ENCODE measurements at regions not wholly inside any gene's neighbourhood (a gene's known extent, or its start where the extent isn't known, plus 50 kb on each side); places are given as distances from the start of the nearest gene placed in this dataset.

DNA sequence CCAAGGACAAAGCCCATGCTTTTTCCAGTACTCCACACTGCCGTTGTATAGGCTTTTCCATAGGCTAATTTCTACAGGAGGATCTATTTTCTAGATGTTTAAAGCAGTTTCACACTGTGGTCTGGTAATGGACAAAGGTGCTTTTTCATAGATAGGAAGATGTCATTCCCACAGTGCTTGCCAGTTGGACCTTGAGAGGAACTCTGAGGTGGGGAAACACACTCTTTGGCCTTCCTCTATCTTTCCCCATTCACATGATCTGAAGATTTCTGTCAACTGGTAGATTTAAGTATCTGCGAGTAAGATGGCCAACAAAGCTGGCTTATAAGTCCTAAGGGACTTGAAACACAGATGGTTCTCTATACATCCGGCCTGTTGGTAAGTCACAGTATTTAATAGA lies 477.3 kb downstream of the UTRN start:
- Histone ChIP-seq H3F3A (ENCODE audit: insufficient read depth, low read length) (no peaks in the 10 kb centered on the region), H3K79me2 (ENCODE audit: low read length) (no peaks in the 10 kb centered on the region), H2AFZ (ENCODE audit: low read length) (no peak overlapping the region), H3K36me3 (replicated peaks; ENCODE audit: insufficient read depth, low read length) (no peaks in the 10 kb centered on the region), H3K4me3 (ENCODE audit: low read length) (no peak overlapping the region), H3K9me2 (replicated peaks; ENCODE audit: insufficient read depth, low read length) (no peaks in the 10 kb centered on the region), H3K4me2 (ENCODE audit: low read depth, low read length) (no peak overlapping the region), H3K4me1 (ENCODE audit: low read length) (no peaks in the 10 kb centered on the region), H3K27ac (ENCODE audit: low read length) (no peak overlapping the region), H3K9ac (ENCODE audit: low read length) (no peak overlapping the region), H3K9me3 (replicated peaks; ENCODE audit: insufficient read depth, low read length) (no peaks in the 10 kb centered on the region), H4K20me1 (ENCODE audit: insufficient read depth, low read length) (no peaks in the 10 kb centered on the region), H3K27me3 (replicated peaks; ENCODE audit: insufficient read depth, low read length) (no peaks in the 10 kb centered on the region)
- TF ChIP-seq, protein P1, sequence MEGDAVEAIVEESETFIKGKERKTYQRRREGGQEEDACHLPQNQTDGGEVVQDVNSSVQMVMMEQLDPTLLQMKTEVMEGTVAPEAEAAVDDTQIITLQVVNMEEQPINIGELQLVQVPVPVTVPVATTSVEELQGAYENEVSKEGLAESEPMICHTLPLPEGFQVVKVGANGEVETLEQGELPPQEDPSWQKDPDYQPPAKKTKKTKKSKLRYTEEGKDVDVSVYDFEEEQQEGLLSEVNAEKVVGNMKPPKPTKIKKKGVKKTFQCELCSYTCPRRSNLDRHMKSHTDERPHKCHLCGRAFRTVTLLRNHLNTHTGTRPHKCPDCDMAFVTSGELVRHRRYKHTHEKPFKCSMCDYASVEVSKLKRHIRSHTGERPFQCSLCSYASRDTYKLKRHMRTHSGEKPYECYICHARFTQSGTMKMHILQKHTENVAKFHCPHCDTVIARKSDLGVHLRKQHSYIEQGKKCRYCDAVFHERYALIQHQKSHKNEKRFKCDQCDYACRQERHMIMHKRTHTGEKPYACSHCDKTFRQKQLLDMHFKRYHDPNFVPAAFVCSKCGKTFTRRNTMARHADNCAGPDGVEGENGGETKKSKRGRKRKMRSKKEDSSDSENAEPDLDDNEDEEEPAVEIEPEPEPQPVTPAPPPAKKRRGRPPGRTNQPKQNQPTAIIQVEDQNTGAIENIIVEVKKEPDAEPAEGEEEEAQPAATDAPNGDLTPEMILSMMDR (IDR thresholded peaks at IDR 0.05; ENCODE audit: low read length) = no peak
- TF ChIP-seq EZH2phosphoT487 (IDR thresholded peaks at IDR 0.05; ENCODE audit: low read length) (no peak), EZH2 (optimal IDR thresholded peaks at IDR 0.05; ENCODE audit: low read depth, low read length) (no peak)
- DNase-seq = no peak

DNA sequence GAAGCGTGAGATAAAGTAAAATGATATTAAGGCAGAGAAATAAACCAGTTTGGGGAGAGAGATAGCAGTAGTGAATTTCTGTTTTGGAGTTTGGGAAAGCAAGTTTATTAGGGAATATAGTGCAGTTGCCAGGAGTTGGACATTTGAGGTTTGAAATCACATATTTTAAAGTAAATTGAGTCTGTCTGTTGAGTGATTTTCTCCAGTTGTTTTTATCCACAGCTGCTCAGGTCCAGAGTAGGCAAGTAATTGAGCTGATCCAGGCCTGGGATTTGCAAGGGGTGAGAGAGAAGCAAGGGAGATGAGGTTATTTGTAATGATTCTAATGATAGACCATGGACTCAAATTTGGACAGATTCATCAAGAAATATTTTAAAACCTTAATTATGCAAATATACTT lies 481.9 kb downstream of the UTRN start:
- H3K4me2 ChIP-seq (ENCODE audit: low read depth, low read length) = no peak overlapping the region
- no peaks in the 10 kb centered on the region for H3K9me2 ChIP-seq (replicated peaks; ENCODE audit: insufficient read depth, low read length)
- no peaks in the 10 kb centered on the region for H3K4me1 ChIP-seq (ENCODE audit: low read length)
- no peak for DNase-seq
- H3K27me3 ChIP-seq (replicated peaks; ENCODE audit: insufficient read depth, low read length) = no peaks in the 10 kb centered on the region
- TF ChIP-seq, protein P1 (IDR thresholded peaks at IDR 0.05; ENCODE audit: low read length) = no peak
- no peak for TF ChIP-seq EZH2phosphoT487 (IDR thresholded peaks at IDR 0.05; ENCODE audit: low read length)
- no peak for TF ChIP-seq EZH2 (optimal IDR thresholded peaks at IDR 0.05; ENCODE audit: low read depth, low read length)
- H3K9me3 ChIP-seq (replicated peaks; ENCODE audit: insufficient read depth, low read length) = no peaks in the 10 kb centered on the region
- H3K9ac ChIP-seq (ENCODE audit: low read length) = no peak overlapping the region
- H3K4me3 ChIP-seq (ENCODE audit: low read length) = no peak overlapping the region
- no peaks in the 10 kb centered on the region for H3F3A ChIP-seq (ENCODE audit: insufficient read depth, low read length)
- H2AFZ ChIP-seq (ENCODE audit: low read length) = no peak overlapping the region
- H4K20me1 ChIP-seq (ENCODE audit: insufficient read depth, low read length) = no peaks in the 10 kb centered on the region
- H3K36me3 ChIP-seq (replicated peaks; ENCODE audit: insufficient read depth, low read length) = no peaks in the 10 kb centered on the region
- no peaks in the 10 kb centered on the region for H3K79me2 ChIP-seq (ENCODE audit: low read length)
- H3K27ac ChIP-seq (ENCODE audit: low read length) = no peak overlapping the region

DNA sequence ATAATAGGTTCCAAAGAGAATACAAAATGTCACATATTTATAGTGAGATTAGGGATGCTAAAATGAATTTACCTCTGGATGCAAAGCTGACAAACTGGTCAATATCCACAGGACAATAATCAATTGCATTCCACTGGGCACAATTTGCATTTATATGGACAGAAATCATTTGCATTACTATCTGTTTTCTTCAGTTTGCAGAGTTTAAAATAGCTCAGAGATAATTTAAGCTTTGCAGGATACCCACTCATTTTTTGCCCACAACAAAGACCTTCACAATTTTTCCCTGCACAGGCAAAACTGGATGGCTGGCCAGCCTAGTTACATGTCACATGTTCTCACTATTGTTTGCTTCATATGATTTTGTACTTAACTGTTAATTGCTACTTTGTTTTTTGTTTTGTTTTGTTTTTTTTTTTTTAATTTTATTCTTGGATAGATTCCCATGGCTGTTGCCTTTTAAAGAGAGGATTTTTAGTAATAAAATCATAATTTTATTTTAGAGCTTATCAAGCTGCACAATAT lies 483.5 kb downstream of the UTRN start:
- Histone ChIP-seq H3K9me3 (replicated peaks; ENCODE audit: insufficient read depth, low read length) (no peaks in the 10 kb centered on the region), H3K27me3 (replicated peaks; ENCODE audit: insufficient read depth, low read length) (no peaks in the 10 kb centered on the region), H4K20me1 (ENCODE audit: insufficient read depth, low read length) (no peaks in the 10 kb centered on the region), H3K9me2 (replicated peaks; ENCODE audit: insufficient read depth, low read length) (no peaks in the 10 kb centered on the region), H3K4me1 (ENCODE audit: low read length) (no peaks in the 10 kb centered on the region), H3K27ac (ENCODE audit: low read length) (no peak overlapping the region), H3K36me3 (replicated peaks; ENCODE audit: insufficient read depth, low read length) (no peaks in the 10 kb centered on the region), H2AFZ (ENCODE audit: low read length) (no peak overlapping the region), H3K9ac (ENCODE audit: low read length) (no peak overlapping the region), H3K4me2 (ENCODE audit: low read depth, low read length) (no peak overlapping the region), H3K79me2 (ENCODE audit: low read length) (no peaks in the 10 kb centered on the region), H3F3A (ENCODE audit: insufficient read depth, low read length) (no peaks in the 10 kb centered on the region), H3K4me3 (ENCODE audit: low read length) (no peak overlapping the region)
- TF ChIP-seq EZH2phosphoT487 (IDR thresholded peaks at IDR 0.05; ENCODE audit: low read length) = no peak
- TF ChIP-seq, protein P1 (IDR thresholded peaks at IDR 0.05; ENCODE audit: low read length) = no peak
- TF ChIP-seq EZH2 (optimal IDR thresholded peaks at IDR 0.05; ENCODE audit: low read depth, low read length) = no peak
- DNase-seq = no peak
